ENCODE measurements at regions not wholly inside any gene's neighbourhood (a gene's known extent, or its start where the extent isn't known, plus 50 kb on each side); places are given as distances from the start of the nearest gene placed in this dataset.

DNA sequence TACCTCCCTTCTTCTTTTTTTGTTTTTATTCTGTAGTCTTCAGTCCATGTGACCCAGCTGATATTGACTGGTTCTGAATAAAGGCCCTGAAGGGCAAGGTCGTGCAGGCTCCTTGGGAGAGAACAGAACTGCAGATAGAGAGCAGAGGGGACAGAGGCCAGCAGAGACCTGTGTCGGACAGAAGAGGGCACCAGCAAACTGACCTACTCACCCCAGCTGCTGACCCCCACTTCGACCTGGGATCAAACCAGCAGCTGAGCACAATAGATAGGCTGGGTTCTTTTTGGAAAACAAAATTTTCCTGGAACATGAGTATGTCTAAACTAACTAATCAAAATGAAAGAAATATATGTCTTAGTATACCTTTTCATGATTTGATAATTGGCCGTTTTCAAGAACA is 695.1 kb downstream of the NR2F1-AS1 start:
- DNase-seq: no peak
- FAIRE-seq: no peak
- H3K4me3 ChIP-seq: no peak overlapping the region
- no peak for ATAC-seq
- no peaks in the 10 kb centered on the region for H3K27me3 ChIP-seq
- no peak overlapping the region for H3K27ac ChIP-seq
- 31 to 32% methylated on average over 4 of the region's 4 CpGs for WGBS, 2 donors
- TF ChIP-seq, protein P1, sequence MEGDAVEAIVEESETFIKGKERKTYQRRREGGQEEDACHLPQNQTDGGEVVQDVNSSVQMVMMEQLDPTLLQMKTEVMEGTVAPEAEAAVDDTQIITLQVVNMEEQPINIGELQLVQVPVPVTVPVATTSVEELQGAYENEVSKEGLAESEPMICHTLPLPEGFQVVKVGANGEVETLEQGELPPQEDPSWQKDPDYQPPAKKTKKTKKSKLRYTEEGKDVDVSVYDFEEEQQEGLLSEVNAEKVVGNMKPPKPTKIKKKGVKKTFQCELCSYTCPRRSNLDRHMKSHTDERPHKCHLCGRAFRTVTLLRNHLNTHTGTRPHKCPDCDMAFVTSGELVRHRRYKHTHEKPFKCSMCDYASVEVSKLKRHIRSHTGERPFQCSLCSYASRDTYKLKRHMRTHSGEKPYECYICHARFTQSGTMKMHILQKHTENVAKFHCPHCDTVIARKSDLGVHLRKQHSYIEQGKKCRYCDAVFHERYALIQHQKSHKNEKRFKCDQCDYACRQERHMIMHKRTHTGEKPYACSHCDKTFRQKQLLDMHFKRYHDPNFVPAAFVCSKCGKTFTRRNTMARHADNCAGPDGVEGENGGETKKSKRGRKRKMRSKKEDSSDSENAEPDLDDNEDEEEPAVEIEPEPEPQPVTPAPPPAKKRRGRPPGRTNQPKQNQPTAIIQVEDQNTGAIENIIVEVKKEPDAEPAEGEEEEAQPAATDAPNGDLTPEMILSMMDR (IDR thresholded peaks at IDR 0.05): no peak
- no peaks in the 10 kb centered on the region for H3K4me1 ChIP-seq
- intact Hi-C loops (cut with DNase I): no loop called here
- no peaks in the 10 kb centered on the region for H3K9me3 ChIP-seq
- H3K36me3 ChIP-seq: no peaks in the 10 kb centered on the region

- TF ChIP-seq, protein P1 (IDR thresholded peaks at IDR 0.05): no peak
- H3K4me3 ChIP-seq: no peak overlapping the region
- no peak overlapping the region for H3K27ac ChIP-seq
- DNase-seq: no peak
- H3K4me1 ChIP-seq: no peaks in the 10 kb centered on the region
- no peaks in the 10 kb centered on the region for H3K27me3 ChIP-seq
- intact Hi-C loops (cut with DNase I): no loop called here
- H3K9me3 ChIP-seq: no peaks in the 10 kb centered on the region
- no peaks in the 10 kb centered on the region for H3K36me3 ChIP-seq
- ATAC-seq: no peak
- WGBS, 2 donors: 19 to 22% methylated on average over 1 of the region's 1 CpG
- FAIRE-seq: no peak
Observed at GRCh38 chr5:92884469-92884868, 696.5 kb downstream of the NR2F1-AS1 start.

GRCh38 chr5:92879806-92880543 is 701.0 kb downstream of the NR2F1-AS1 start:
- no peaks in the 10 kb centered on the region for H3K9me3 ChIP-seq
- WGBS, 2 donors: 63 to 77% methylated on average over 2 of the region's 2 CpGs
- ATAC-seq (no peak), FAIRE-seq (no peak), DNase-seq (no peak)
- H3K4me3 ChIP-seq: no peak overlapping the region
- H3K27ac ChIP-seq: no peak overlapping the region
- intact Hi-C loops (cut with DNase I): no loop called here
- H3K4me1 ChIP-seq: no peaks in the 10 kb centered on the region
- no peaks in the 10 kb centered on the region for H3K27me3 ChIP-seq
- TF ChIP-seq, protein P1 (IDR thresholded peaks at IDR 0.05): no peak
- H3K36me3 ChIP-seq: no peaks in the 10 kb centered on the region

DNA sequence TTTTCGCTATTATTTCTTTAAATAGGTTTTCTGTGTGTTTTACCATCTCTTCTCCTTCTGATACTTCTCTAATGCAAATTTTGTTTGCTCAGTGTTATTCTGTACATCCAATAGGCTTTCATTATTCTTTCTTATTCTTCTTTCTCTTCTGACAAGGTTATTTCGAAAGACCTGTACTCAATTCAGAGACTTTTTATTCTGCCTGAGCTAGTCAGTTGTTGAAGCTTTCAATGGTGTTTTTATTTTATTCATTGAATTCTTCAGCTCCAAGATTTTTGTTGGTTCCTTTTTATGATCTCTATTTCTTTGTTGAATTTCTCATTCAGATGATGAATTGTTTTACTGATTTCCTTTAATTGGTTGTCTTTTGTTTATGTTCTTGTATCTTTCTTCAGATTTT is 706.2 kb downstream of the NR2F1-AS1 start:
- Histone ChIP-seq H3K27me3 (no peaks in the 10 kb centered on the region), H3K36me3 (no peaks in the 10 kb centered on the region), H3K4me3 (no peak overlapping the region), H3K9me3 (no peaks in the 10 kb centered on the region), H3K4me1 (no peaks in the 10 kb centered on the region), H3K27ac (no peak overlapping the region)
- intact Hi-C loops (cut with DNase I): no loop called here
- ATAC-seq (no peak), FAIRE-seq (no peak), DNase-seq (no peak)
- 71 to 89% methylated on average over 2 of the region's 2 CpGs for WGBS, 2 donors
- TF ChIP-seq, protein P1 (IDR thresholded peaks at IDR 0.05): no peak

DNA sequence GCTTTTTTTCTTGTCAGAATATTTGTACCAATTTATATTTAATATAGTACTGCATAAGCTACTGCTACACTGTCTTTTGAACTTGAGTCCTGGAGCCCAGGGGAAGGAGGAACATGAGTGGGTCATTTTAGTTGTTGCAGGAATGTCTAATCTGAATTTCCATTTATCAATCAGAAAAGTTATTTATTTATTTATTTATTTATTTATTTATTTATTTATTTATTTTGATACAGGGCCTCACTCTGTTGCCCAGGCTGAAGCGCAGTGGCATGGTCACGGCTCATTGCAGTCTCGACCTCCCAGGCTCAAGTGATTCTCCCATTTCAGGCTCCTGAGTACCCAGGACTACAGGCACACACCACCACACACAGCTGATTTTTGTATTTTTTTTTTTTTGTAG is 712.6 kb downstream of the NR2F1-AS1 start:
- no peaks in the 10 kb centered on the region for H3K4me1 ChIP-seq
- intact Hi-C loops (cut with DNase I): no loop called here
- ATAC-seq (no peak), DNase-seq (no peak), FAIRE-seq (no peak)
- TF ChIP-seq, protein P1 (IDR thresholded peaks at IDR 0.05): no peak
- H3K27ac ChIP-seq: no peak overlapping the region
- no peaks in the 10 kb centered on the region for H3K27me3 ChIP-seq
- no peak overlapping the region for H3K4me3 ChIP-seq
- H3K36me3 ChIP-seq: no peaks in the 10 kb centered on the region
- no peaks in the 10 kb centered on the region for H3K9me3 ChIP-seq
- WGBS, 2 donors: 91% methylated on average over 3 of the region's 3 CpGs
